Panc1 (cell line): ENCODE measurements at regions not wholly inside any gene's neighbourhood (a gene's known extent, or its start where the extent isn't known, plus 50 kb on each side); places are given as distances from the start of the nearest gene placed in this dataset.

Experiments used
- ATAC-seq: fragments of 200-7000 bp; cut with Tn5 transposase; 2 replicates; pipeline ENCODE4 v1.9.1; 2020; ENCODE audit warnings: mild to moderate bottlenecking, moderate library complexity
- BruUV-seq: library from RNA; stranded (reverse); fragments of 400-500 nt; replicated peaks from 2 replicates; lab custom pipeline; 2021; lab: Mats Ljungman, UMichigan
- CTCF ChIA-PET: fragments of 300-600 bp; sonication (Branson Sonifier 250); formaldehyde crosslinking; loops from one replicate; lab custom pipeline; 2022; ENCODE audit warnings: antibody characterized with exemption; lab: Charles Lee
- POLR2A ChIA-PET: fragments of 300-600 bp; sonication (Branson Sonifier 250); formaldehyde crosslinking; loops from one replicate; lab custom pipeline; 2022; ENCODE audit warnings: antibody characterized with exemption; lab: Charles Lee
- DNase-seq: peaks from one replicate; pipeline ENCODE4 v3.0.0-alpha.2; 2010; ENCODE audit warnings: low read depth, low spot score
- H3K27ac ChIP-seq: 2 replicates; pipeline ENCODE4 v1.5.1; 2011; ENCODE audit warnings: mild to moderate bottlenecking, low read length, inconsistent platforms
- H3K27me3 ChIP-seq: fragments of 200-500 bp; sonication (Bioruptor generic); 2 replicates; pipeline ENCODE4 v1.6.0; 2014; ENCODE audit warnings: low read length, inconsistent platforms; ENCODE audit not compliant: control insufficient read depth, insufficient read depth
- H3K36me3 ChIP-seq: fragments of 200-500 bp; sonication (Bioruptor generic); 2 replicates; pipeline ENCODE4 v1.5.1; 2014; ENCODE audit warnings: inconsistent platforms, mild to moderate bottlenecking, low read length, moderate library complexity; ENCODE audit not compliant: control insufficient read depth, insufficient read depth
- H3K4me1 ChIP-seq: 2 replicates; pipeline ENCODE4 v1.5.1; 2011; ENCODE audit warnings: inconsistent platforms, mild to moderate bottlenecking, low read length, moderate library complexity; ENCODE audit not compliant: control insufficient read depth, insufficient read depth
- H3K4me3 ChIP-seq, 2 experiments: 2 replicates each; pipeline ENCODE4 v1.5.1; 2011 to 2012; ENCODE audit warnings: low read depth in 2 of 2, low read length in 2 of 2, mild to moderate bottlenecking in 2 of 2, inconsistent platforms in 1 of 2, moderate library complexity in 1 of 2
- H3K9me3 ChIP-seq: fragments of 200-500 bp; sonication (Bioruptor generic); 2 replicates; pipeline ENCODE4 v1.5.1; 2014; ENCODE audit warnings: low read depth, mild to moderate bottlenecking, inconsistent platforms, low read length, moderate library complexity; ENCODE audit not compliant: control insufficient read depth, insufficient read depth
- CTCF ChIP-seq: fragments of 450-650 bp; IDR thresholded peaks from 2 replicates; pipeline ENCODE4 v1.5.1; 2017; ENCODE audit warnings: mild to moderate bottlenecking
- POLR2AphosphoS5 ChIP-seq: IDR thresholded peaks from 2 replicates; pipeline ENCODE4 v1.6.1; 2012; ENCODE audit warnings: mild to moderate bottlenecking, low read depth, low read length, moderate library complexity
- REST ChIP-seq, 2 experiments: IDR thresholded peaks; 2 replicates each; pipeline ENCODE4 v1.6.1; 2011 to 2012; ENCODE audit warnings: low read depth in 2 of 2, control low read depth in 1 of 2, low read length in 1 of 2, mild to moderate bottlenecking in 1 of 2, moderate library complexity in 1 of 2; ENCODE audit not compliant: insufficient read depth in 1 of 2
- SIN3A ChIP-seq: IDR thresholded peaks from 2 replicates; pipeline ENCODE4 v1.6.1; 2012; ENCODE audit warnings: low read depth, mild to moderate bottlenecking, low read length, moderate library complexity, borderline replicate concordance; ENCODE audit not compliant: insufficient read depth
- TCF7L2 ChIP-seq: IDR thresholded peaks from 2 replicates; pipeline ENCODE4 v1.6.1; 2011; ENCODE audit warnings: mild to moderate bottlenecking, low read depth, low read length, inconsistent platforms
- in situ Hi-C: cut with HindIII; loops from 2 replicates; pipeline ENCODE4 v1.10.0; 2016; ENCODE audit warnings: low sequenced_read_pairs, low pct_unique_long_range_greater_than_20kb
- intact Hi-C: fragments of 100-400 bp; cut with micrococcal nuclease; formaldehyde crosslinking; loops from one replicate; pipeline ENCODE4 v1.10.0; 2022; ENCODE audit not compliant: unreplicated experiment

- no peak for TF ChIP-seq SIN3A
- no peak for TF ChIP-seq POLR2AphosphoS5
- Histone ChIP-seq H3K4me3 (no peak overlapping the region), H3K36me3 (no peaks in the 10 kb centered on the region), H3K9me3 (no peaks in the 10 kb centered on the region), H3K4me1 (no peaks in the 10 kb centered on the region), H3K27me3 (no peaks in the 10 kb centered on the region; the same call in 1 of the 2 replicates), H3K27ac (no peak overlapping the region)
- CTCF ChIA-PET = no interaction called here
- POLR2A ChIA-PET = no interaction called here
- intact Hi-C loops (no loop called here), in situ Hi-C loops (no loop called here)
- ATAC-seq (no peak), DNase-seq (no peak)
- BruUV-seq = no TSS peak
These were observed 272.4 kb downstream of the MEF2C start for GRCh38 chr5:88610586-88610985.

GRCh38 chr5:88607492-88607891 is 275.5 kb downstream of the MEF2C start:
- POLR2A ChIA-PET = no interaction called here
- no peaks in the 10 kb centered on the region for H3K36me3 ChIP-seq
- CTCF ChIA-PET = no interaction called here
- H3K4me3 ChIP-seq = no peak overlapping the region
- H3K4me1 ChIP-seq = no peaks in the 10 kb centered on the region
- intact Hi-C loops (no loop called here), in situ Hi-C loops (no loop called here)
- no peaks in the 10 kb centered on the region; the same call in 1 of the 2 replicates for H3K27me3 ChIP-seq
- DNase-seq (no peak), ATAC-seq (no peak)
- H3K9me3 ChIP-seq = no peaks in the 10 kb centered on the region
- no peak overlapping the region for H3K27ac ChIP-seq
- BruUV-seq = no TSS peak
- TF ChIP-seq REST (IDR thresholded peaks at IDR 0.05; ENCODE audit: insufficient read depth in 1 of 2, low read depth in 2 of 2, low read length in 1 of 2) = no peak
- TF ChIP-seq CTCF = no peak
- no peak for TF ChIP-seq SIN3A
- no peak for TF ChIP-seq POLR2AphosphoS5
- TF ChIP-seq TCF7L2 = no peak

- Histone ChIP-seq H3K27ac (no peak overlapping the region), H3K36me3 (no peaks in the 10 kb centered on the region), H3K9me3 (no peaks in the 10 kb centered on the region), H3K27me3 (no peaks in the 10 kb centered on the region), H3K4me3 (no peak overlapping the region), H3K4me1 (no peaks in the 10 kb centered on the region)
- CTCF ChIA-PET = no interaction called here
- POLR2A ChIA-PET = no interaction called here
- intact Hi-C loops (no loop called here), in situ Hi-C loops (no loop called here)
- ATAC-seq = no peak
- TF ChIP-seq REST (IDR thresholded peaks at IDR 0.05; ENCODE audit: insufficient read depth in 1 of 2, low read depth in 2 of 2, low read length in 1 of 2) = no peak
- TF ChIP-seq POLR2AphosphoS5 = no peak
- BruUV-seq = no TSS peak
- DNase-seq = no peak
These were observed 276.4 kb downstream of the MEF2C start for GRCh38 chr5:88606626-88607025.
